ENCODE measurements at regions not wholly inside any gene's neighbourhood (a gene's known extent, or its start where the extent isn't known, plus 50 kb on each side); places are given as distances from the start of the nearest gene placed in this dataset.

DNA sequence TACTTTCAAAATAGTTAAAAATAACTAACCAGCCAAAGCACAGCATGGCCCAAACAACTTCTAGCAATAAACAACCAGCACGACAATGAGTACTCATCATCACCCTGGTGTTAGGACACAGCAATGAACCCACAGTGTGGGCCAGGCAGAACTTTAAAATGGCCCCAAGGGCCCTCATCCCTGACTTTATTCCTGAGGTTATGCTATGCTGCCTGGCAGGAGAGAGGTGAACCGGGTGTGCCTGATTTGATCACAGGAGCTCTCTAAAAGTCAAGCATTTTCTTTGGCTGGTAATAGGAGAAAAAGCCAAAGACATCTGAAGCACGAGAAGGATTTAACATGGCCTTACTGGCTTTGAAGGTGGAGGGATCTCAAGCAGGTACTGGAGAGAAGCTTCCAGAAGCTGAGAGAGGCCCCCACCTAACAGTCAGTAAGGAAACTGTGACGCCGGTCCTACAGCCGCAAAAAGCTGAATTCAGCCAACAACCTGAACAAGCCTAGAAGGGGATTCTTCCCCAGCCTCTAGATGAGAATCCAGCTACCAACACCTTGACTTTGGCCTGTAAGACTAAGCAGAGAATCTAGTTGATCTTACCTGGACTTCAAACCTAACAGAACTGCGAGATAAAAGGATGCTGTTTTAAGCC lies 115.4 kb downstream of the DDX1 start:
- TF ChIP-seq CBX8 (IDR thresholded peaks at IDR 0.05; ENCODE audit: borderline replicate concordance, low read depth, low read length), result no peak
- TF ChIP-seq FOSL1 (IDR thresholded peaks at IDR 0.05; ENCODE audit: insufficient read depth, low read depth, low read length), result no peak
- no peak for TF ChIP-seq CREB1 (IDR thresholded peaks at IDR 0.05)
- TF ChIP-seq, protein P1, sequence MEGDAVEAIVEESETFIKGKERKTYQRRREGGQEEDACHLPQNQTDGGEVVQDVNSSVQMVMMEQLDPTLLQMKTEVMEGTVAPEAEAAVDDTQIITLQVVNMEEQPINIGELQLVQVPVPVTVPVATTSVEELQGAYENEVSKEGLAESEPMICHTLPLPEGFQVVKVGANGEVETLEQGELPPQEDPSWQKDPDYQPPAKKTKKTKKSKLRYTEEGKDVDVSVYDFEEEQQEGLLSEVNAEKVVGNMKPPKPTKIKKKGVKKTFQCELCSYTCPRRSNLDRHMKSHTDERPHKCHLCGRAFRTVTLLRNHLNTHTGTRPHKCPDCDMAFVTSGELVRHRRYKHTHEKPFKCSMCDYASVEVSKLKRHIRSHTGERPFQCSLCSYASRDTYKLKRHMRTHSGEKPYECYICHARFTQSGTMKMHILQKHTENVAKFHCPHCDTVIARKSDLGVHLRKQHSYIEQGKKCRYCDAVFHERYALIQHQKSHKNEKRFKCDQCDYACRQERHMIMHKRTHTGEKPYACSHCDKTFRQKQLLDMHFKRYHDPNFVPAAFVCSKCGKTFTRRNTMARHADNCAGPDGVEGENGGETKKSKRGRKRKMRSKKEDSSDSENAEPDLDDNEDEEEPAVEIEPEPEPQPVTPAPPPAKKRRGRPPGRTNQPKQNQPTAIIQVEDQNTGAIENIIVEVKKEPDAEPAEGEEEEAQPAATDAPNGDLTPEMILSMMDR (IDR thresholded peaks at IDR 0.05; ENCODE audit: control extremely low read depth in 1 of 3, insufficient read depth in 1 of 3, low read depth in 1 of 3, low read length in 3 of 3), result no peak
- no peak for TF ChIP-seq POLR2A (IDR thresholded peaks at IDR 0.05; ENCODE audit: control extremely low read depth in 1 of 2, low read depth in 2 of 2, low read length in 2 of 2)
- no peak for TF ChIP-seq SAP30 (IDR thresholded peaks at IDR 0.05; ENCODE audit: insufficient read depth, insufficient replicate concordance, low read length)
- TF ChIP-seq, protein P2, sequence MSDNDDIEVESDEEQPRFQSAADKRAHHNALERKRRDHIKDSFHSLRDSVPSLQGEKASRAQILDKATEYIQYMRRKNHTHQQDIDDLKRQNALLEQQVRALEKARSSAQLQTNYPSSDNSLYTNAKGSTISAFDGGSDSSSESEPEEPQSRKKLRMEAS (IDR thresholded peaks at IDR 0.05), result no peak
